ENCODE measurements at regions not wholly inside any gene's neighbourhood (a gene's known extent, or its start where the extent isn't known, plus 50 kb on each side); places are given as distances from the start of the nearest gene placed in this dataset.

DNA sequence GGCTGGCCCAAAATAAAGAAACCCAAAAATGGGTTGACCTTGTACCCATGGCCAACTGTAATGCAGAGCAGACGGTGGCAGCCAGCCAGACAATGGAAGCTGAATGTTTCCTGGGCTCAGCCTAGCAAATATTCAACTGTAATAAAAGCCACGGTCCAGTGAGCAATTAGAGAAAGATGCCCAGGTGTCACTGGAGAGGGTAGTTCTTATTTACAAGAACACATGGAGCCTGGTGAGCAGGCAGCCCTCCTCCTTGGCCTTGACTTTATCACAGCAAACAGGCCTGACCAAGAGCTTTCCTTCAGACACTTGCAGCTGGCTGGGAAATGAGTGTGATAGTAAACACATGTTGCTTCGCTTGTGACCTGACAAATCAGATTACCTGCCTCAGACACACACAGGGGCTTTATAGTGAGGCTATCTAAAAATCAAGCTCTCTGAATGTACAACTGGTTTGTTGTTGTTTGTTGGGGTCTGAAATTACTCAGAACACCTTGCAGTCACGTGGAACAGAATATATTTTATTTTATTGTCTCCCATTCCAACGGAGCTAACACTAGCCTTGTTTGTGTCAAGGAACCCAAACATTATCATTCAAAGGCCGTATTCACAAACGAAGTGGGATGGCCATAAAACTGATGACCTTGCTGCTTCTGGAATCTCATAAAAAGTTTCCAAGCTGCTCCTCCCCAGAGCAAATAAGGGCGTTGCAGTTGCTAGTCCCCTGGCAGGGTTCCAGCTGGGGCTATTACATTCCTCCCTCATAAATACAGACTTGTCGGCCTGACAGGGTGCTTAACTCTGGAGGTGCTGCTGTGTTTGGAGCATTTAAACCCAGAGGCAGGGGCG, 161.1 kb downstream of the BBOX1 start:
- Mint-ChIP-seq H3K36me3 (no peaks in the 10 kb centered on the region), H3K27me3 (ENCODE audit: low read depth in 2 of 2) (no peaks in the 10 kb centered on the region), H3K4me3 (no peak overlapping the region), H3K27ac (no peak overlapping the region), H3K4me1 (no peaks in the 10 kb centered on the region), H3K9me3 (peaks cover 0 to 2% of the 10 kb centered on the region in 2 donors)
- intact Hi-C loops (cut with micrococcal nuclease): no loop called here
- H3K9me3 ChIP-seq (ENCODE audit: control insufficient read depth, insufficient read depth, low read length): no peaks in the 10 kb centered on the region
- no peak overlapping the region for H3K4me3 ChIP-seq (ENCODE audit: low read length)
- no peak overlapping the region for H3K27ac ChIP-seq (ENCODE audit: low read length)
- DNase-seq (no peak), ATAC-seq (no peak)
- TF ChIP-seq, protein P1, sequence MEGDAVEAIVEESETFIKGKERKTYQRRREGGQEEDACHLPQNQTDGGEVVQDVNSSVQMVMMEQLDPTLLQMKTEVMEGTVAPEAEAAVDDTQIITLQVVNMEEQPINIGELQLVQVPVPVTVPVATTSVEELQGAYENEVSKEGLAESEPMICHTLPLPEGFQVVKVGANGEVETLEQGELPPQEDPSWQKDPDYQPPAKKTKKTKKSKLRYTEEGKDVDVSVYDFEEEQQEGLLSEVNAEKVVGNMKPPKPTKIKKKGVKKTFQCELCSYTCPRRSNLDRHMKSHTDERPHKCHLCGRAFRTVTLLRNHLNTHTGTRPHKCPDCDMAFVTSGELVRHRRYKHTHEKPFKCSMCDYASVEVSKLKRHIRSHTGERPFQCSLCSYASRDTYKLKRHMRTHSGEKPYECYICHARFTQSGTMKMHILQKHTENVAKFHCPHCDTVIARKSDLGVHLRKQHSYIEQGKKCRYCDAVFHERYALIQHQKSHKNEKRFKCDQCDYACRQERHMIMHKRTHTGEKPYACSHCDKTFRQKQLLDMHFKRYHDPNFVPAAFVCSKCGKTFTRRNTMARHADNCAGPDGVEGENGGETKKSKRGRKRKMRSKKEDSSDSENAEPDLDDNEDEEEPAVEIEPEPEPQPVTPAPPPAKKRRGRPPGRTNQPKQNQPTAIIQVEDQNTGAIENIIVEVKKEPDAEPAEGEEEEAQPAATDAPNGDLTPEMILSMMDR (IDR thresholded peaks at IDR 0.05): no peak
- 81% methylated on average over 9 of the region's 10 CpGs for WGBS (ENCODE audit: insufficient coverage)
- H3K36me3 ChIP-seq (ENCODE audit: control insufficient read depth, insufficient read depth, low read length): no peaks in the 10 kb centered on the region
- no peaks in the 10 kb centered on the region for H3K4me1 ChIP-seq (ENCODE audit: control insufficient read depth, insufficient read depth, low read length)
- peaks cover 2% of the 10 kb centered on the region for H3K27me3 ChIP-seq (ENCODE audit: control insufficient read depth, insufficient read depth, low read length)

DNA sequence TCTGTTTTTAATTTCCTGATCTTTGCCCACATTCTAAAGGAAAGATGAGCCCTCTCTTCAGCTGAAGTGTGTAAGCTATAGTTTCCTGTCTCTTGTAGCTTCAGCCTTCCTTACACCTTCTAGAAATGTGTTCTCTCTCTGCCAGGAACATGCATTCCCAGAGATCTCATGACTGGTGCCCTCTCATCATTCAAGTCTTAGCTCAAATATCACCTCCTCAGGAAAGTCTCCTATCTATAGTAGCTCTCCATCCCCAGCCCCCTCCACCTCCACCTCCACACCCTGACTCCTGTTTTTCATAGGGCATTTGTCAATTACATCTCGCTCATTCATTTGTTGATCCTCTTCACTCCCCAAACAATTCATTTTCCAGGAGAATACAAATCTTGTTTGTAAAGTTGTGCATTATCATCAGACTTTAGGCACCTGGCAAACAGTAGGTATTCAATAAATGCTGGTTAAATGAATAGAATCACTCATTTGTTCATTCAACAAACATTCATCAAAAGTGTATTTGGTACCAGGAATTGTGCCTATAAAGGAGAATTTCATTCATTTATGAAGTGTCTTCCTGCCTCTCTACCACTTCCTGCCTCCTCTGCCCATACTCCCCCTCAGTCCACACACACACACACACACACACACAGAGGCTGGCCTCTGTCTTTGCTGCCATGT, 160.3 kb downstream of the BBOX1 start:
- Histone ChIP-seq H3K27ac (ENCODE audit: low read length) (no peak overlapping the region), H3K4me3 (ENCODE audit: low read length) (no peak overlapping the region), H3K27me3 (ENCODE audit: control insufficient read depth, insufficient read depth, low read length) (peaks cover 2% of the 10 kb centered on the region), H3K36me3 (ENCODE audit: control insufficient read depth, insufficient read depth, low read length) (no peaks in the 10 kb centered on the region), H3K9me3 (ENCODE audit: control insufficient read depth, insufficient read depth, low read length) (no peaks in the 10 kb centered on the region), H3K4me1 (ENCODE audit: control insufficient read depth, insufficient read depth, low read length) (no peaks in the 10 kb centered on the region)
- DNase-seq (no peak), ATAC-seq (no peak)
- Mint-ChIP-seq H3K9me3 (peaks cover 0 to 2% of the 10 kb centered on the region in 2 donors), H3K27me3 (ENCODE audit: low read depth in 2 of 2) (no peaks in the 10 kb centered on the region), H3K4me1 (no peaks in the 10 kb centered on the region), H3K4me3 (no peak overlapping the region), H3K36me3 (no peaks in the 10 kb centered on the region), H3K27ac (no peak overlapping the region)
- intact Hi-C loops (cut with micrococcal nuclease): no loop called here
- no CpG with 5 or more reads among the region's 1 CpG for WGBS (ENCODE audit: insufficient coverage)
- TF ChIP-seq, protein P1 (IDR thresholded peaks at IDR 0.05): no peak

DNA sequence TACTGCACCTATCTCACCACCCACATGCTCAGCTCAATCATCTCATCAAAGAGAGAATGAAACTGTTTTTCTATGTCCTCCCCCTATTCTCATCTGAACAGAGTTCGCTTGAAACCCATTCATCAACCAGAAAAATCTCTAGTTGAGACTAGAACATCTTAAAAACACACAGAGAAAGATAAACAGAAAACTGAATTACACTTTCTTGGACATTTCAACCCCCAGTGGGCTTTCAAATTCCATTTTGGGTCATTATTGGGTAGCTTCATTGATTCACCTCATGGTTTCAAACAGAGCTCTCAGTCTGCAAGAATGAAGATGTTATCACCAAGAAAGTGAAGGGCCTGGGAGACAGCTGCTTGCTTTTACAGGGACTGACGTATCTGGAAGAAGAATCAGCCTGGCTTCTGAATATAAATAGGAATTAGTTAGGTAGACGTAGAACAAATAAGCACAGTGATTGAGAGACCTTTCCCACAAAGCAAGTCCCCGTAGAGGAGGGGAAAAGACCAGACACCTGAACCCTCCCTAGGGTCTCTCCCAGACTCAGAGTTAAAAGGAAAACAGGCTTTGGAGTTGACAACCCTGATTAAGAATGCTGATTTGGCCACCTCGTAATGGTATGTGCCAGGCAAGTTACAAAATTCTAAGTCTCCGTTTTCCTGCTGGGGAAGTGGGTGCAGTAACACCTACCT, 155.7 kb downstream of the BBOX1 start:
- TF ChIP-seq, protein P1 (IDR thresholded peaks at IDR 0.05): no peak
- H3K4me3 Mint-ChIP-seq: no peak overlapping the region
- H3K4me3 ChIP-seq (ENCODE audit: low read length): no peak overlapping the region
- ATAC-seq: no peak
- H3K4me1 ChIP-seq (ENCODE audit: control insufficient read depth, insufficient read depth, low read length): no peaks in the 10 kb centered on the region
- no peaks in the 10 kb centered on the region for H3K4me1 Mint-ChIP-seq
- WGBS (ENCODE audit: insufficient coverage): 78% methylated on average over 6 of the region's 6 CpGs
- H3K27ac ChIP-seq (ENCODE audit: low read length): no peak overlapping the region
- peaks cover 0 to 2% of the 10 kb centered on the region in 2 donors for H3K9me3 Mint-ChIP-seq
- no peaks in the 10 kb centered on the region for H3K9me3 ChIP-seq (ENCODE audit: control insufficient read depth, insufficient read depth, low read length)
- DNase-seq: no peak
- no peaks in the 10 kb centered on the region for H3K27me3 Mint-ChIP-seq (ENCODE audit: low read depth in 2 of 2)
- no peaks in the 10 kb centered on the region for H3K36me3 ChIP-seq (ENCODE audit: control insufficient read depth, insufficient read depth, low read length)
- no peak overlapping the region for H3K27ac Mint-ChIP-seq
- H3K36me3 Mint-ChIP-seq: no peaks in the 10 kb centered on the region
- peaks cover 2% of the 10 kb centered on the region for H3K27me3 ChIP-seq (ENCODE audit: control insufficient read depth, insufficient read depth, low read length)
- intact Hi-C loops (cut with micrococcal nuclease): no loop called here
